Loucy (cell line): ENCODE measurements at regions not wholly inside any gene's neighbourhood (a gene's known extent, or its start where the extent isn't known, plus 50 kb on each side); places are given as distances from the start of the nearest gene placed in this dataset.
A peak's percentile ranks its signal among the peaks of the same experiment; 100 is the strongest.

Experiments
- H2AFZ ChIP-seq: fragments of 200-600 bp; sonication (generic); 2 replicates; pipeline ENCODE4 v1.6.0; 2016; ENCODE audit warnings: antibody characterized with exemption, mild to moderate bottlenecking, low read length, moderate library complexity
- H3F3A ChIP-seq: fragments of 200-600 bp; 2 replicates; pipeline ENCODE4 v1.6.0; 2016; ENCODE audit warnings: antibody characterized with exemption, low read depth, mild to moderate bottlenecking
- H3K27me3 ChIP-seq: fragments of 200-600 bp; sonication (generic); 2 replicates; pipeline ENCODE4 v1.6.1; 2014; ENCODE audit warnings: low read length, mild to moderate bottlenecking; ENCODE audit not compliant: insufficient read depth, poor library complexity, severe bottlenecking
- H3K36me3 ChIP-seq: fragments of 200-600 bp; sonication (generic); 2 replicates; pipeline ENCODE4 v1.6.1; 2016; ENCODE audit warnings: low read length; ENCODE audit not compliant: insufficient read depth
- H3K4me1 ChIP-seq: fragments of 200-600 bp; sonication (generic); 2 replicates; pipeline ENCODE4 v1.5.1; 2014; ENCODE audit warnings: low read length, mild to moderate bottlenecking; ENCODE audit not compliant: insufficient read depth, poor library complexity, severe bottlenecking
- H3K4me2 ChIP-seq: fragments of 200-600 bp; sonication (generic); 2 replicates; pipeline ENCODE4 v1.6.0; 2014; ENCODE audit warnings: antibody characterized with exemption, low read length, low read depth, mild to moderate bottlenecking; ENCODE audit not compliant: poor library complexity, severe bottlenecking
- H3K4me3 ChIP-seq: fragments of 200-600 bp; sonication (generic); 2 replicates; pipeline ENCODE4 v1.5.1; 2014; ENCODE audit warnings: low read length, mild to moderate bottlenecking, mixed read lengths; ENCODE audit not compliant: poor library complexity, severe bottlenecking
- H3K79me2 ChIP-seq: fragments of 200-600 bp; sonication (generic); 2 replicates; pipeline ENCODE4 v1.6.1; 2014; ENCODE audit warnings: low read length; ENCODE audit not compliant: insufficient read depth
- H3K9ac ChIP-seq: fragments of 200-600 bp; sonication (generic); 2 replicates; pipeline ENCODE4 v1.6.0; 2014; ENCODE audit warnings: mild to moderate bottlenecking, low read depth, low read length, moderate library complexity; ENCODE audit not compliant: poor library complexity, severe bottlenecking
- H3K9me2 ChIP-seq: fragments of 200-600 bp; sonication (generic); replicated peaks from 2 replicates; pipeline ENCODE4 v1.6.1; 2016; ENCODE audit warnings: low read depth, low read length, mixed read lengths
- H3K9me3 ChIP-seq: fragments of 200-600 bp; sonication (generic); 2 replicates; pipeline ENCODE4 v1.6.1; 2014; ENCODE audit warnings: mild to moderate bottlenecking, antibody characterized with exemption, low read length, low read depth; ENCODE audit not compliant: insufficient read depth
- H4K20me1 ChIP-seq: fragments of 200-600 bp; sonication (generic); 2 replicates; pipeline ENCODE4 v1.6.0; 2014; ENCODE audit warnings: antibody characterized with exemption, low read length, mild to moderate bottlenecking; ENCODE audit not compliant: insufficient read depth, poor library complexity, severe bottlenecking
- EZH2phosphoT487 ChIP-seq: fragments of 200-600 bp; IDR thresholded peaks from 2 replicates; pipeline ENCODE4 v1.6.1; 2018; ENCODE audit warnings: antibody characterized with exemption, mild to moderate bottlenecking, moderate library complexity, borderline replicate concordance
- TF ChIP-seq, protein P1 (sequence below): fragments of 200-600 bp; sonication (generic); conservative IDR thresholded peaks from 2 replicates; pipeline ENCODE4 v1.5.1; 2014; ENCODE audit warnings: mild to moderate bottlenecking, antibody characterized with exemption, low read length

DNA sequence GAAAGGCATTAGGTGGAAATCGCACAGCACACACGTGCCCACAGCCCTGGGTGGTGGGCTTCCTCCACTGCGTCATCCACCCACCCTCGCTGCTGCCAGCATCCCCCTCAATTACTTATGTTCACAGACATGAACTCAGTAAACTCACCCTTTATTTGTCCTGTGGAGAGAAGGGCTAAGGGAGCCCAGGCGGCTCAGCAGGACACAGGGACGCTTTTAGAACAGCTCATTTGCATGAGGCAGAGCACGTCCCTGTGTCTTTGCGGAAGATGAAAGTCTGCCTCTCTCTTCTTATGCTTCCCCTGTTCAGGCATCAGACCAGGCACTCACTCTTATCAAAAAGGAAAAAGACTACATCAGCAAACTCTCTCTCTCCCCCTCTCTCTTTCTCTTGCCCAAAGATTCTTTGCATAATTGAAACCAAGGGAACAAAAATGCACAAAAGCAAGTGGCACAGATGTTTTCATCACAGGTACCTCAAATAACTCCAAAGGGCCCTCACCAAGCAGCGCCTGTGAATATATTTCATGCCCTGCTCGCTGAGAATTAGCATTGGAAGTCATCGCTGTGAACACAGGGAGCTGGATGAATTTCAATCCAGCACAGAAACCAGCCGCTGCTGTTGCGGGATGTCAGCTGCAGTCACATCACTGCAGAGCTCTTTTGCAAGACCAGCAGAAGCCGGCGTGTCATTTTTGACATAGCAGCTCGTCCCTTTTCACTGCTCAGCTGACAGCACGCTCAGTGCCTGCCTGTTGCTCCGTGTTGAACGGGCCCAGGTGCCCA, 376.3 kb upstream of the MYT1L start:
- peak overlapping the region; percentile 69 for H3K9ac ChIP-seq
- no peak overlapping the region for H3K4me2 ChIP-seq
- no peaks in the 10 kb centered on the region for H3K9me3 ChIP-seq

DNA sequence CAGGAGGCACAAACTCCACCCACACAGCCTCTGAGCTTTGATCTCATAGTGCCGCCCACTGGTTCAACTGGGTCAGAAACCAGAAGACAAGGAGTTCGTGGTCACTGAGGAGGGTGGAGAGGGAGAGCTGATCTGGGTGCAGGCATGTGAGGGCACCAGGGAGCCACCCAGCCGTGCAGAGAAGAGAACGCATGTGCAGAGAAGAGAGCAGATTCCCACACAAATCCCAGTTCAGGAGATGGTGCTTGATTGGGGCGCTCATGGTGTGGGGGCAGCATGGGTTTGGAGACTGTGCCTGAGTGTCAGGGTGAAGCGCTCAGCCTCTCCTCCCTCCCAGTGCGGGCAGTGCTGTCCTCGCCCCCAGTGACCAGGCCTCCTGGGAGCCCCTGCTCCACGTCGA, 375.2 kb upstream of the MYT1L start:
- Histone ChIP-seq H3K4me1 (peaks cover 52% of the 10 kb centered on the region), H3K9ac (peak overlapping the region; percentile 69), H3F3A (no peaks in the 10 kb centered on the region), H4K20me1 (no peaks in the 10 kb centered on the region), H2AFZ (peak overlapping the region; percentile 19; the same call in 1 of the 2 replicates), H3K79me2 (no peaks in the 10 kb centered on the region), H3K4me2 (peak overlapping the region; percentile 55), H3K27me3 (no peaks in the 10 kb centered on the region), H3K36me3 (no peaks in the 10 kb centered on the region), H3K9me2 (no peaks in the 10 kb centered on the region), H3K9me3 (no peaks in the 10 kb centered on the region), H3K4me3 (no peak overlapping the region)
- no peak for TF ChIP-seq EZH2phosphoT487
- TF ChIP-seq, protein P1, sequence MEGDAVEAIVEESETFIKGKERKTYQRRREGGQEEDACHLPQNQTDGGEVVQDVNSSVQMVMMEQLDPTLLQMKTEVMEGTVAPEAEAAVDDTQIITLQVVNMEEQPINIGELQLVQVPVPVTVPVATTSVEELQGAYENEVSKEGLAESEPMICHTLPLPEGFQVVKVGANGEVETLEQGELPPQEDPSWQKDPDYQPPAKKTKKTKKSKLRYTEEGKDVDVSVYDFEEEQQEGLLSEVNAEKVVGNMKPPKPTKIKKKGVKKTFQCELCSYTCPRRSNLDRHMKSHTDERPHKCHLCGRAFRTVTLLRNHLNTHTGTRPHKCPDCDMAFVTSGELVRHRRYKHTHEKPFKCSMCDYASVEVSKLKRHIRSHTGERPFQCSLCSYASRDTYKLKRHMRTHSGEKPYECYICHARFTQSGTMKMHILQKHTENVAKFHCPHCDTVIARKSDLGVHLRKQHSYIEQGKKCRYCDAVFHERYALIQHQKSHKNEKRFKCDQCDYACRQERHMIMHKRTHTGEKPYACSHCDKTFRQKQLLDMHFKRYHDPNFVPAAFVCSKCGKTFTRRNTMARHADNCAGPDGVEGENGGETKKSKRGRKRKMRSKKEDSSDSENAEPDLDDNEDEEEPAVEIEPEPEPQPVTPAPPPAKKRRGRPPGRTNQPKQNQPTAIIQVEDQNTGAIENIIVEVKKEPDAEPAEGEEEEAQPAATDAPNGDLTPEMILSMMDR, result no peak

More for the DNA sequence above, 376.3 kb upstream of the MYT1L start:
- Histone ChIP-seq H4K20me1 (no peaks in the 10 kb centered on the region), H3F3A (no peaks in the 10 kb centered on the region), H3K4me3 (no peak overlapping the region), H2AFZ (no peak overlapping the region), H3K79me2 (no peaks in the 10 kb centered on the region), H3K9me2 (no peaks in the 10 kb centered on the region), H3K36me3 (no peaks in the 10 kb centered on the region), H3K27me3 (no peaks in the 10 kb centered on the region), H3K4me1 (peaks cover 52% of the 10 kb centered on the region)
- TF ChIP-seq, protein P1, result no peak
- TF ChIP-seq EZH2phosphoT487, result no peak

DNA sequence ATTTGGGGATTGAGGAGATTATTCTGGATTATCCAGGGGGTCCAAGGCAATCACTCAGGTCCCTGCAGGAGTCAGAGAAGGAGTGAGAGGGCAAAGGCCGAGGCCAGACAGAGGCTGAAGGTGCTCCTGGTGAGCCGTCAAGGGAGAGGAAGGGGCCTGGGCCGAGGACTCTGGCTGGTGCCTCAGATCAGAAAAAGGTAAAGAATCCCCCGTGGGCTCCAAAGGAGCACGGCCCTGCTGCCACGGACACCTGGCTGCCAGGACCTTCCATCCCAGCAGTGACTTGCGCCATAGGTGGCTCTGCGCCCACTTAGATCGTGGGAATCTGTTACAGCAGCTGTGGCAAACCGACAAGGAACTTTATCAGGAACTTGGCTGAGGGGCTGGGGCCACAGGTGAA, 374.8 kb upstream of the MYT1L start:
- Histone ChIP-seq H3K27me3 (no peaks in the 10 kb centered on the region), H3K9ac (peak overlapping the region; percentile 69), H3K4me1 (peaks cover 52% of the 10 kb centered on the region), H3K36me3 (no peaks in the 10 kb centered on the region), H3K4me2 (peak overlapping the region; percentile 55), H3K4me3 (no peak overlapping the region), H3K79me2 (no peaks in the 10 kb centered on the region), H3K9me2 (no peaks in the 10 kb centered on the region), H3F3A (no peaks in the 10 kb centered on the region), H3K9me3 (no peaks in the 10 kb centered on the region), H4K20me1 (no peaks in the 10 kb centered on the region), H2AFZ (peak overlapping the region; percentile 19; the same call in 1 of the 2 replicates)
- TF ChIP-seq, protein P1, result no peak
- TF ChIP-seq EZH2phosphoT487, result no peak
